Neural progenitor cell (in vitro differentiated cells): ENCODE measurements at regions not wholly inside any gene's neighbourhood (a gene's known extent, or its start where the extent isn't known, plus 50 kb on each side); places are given as distances from the start of the nearest gene placed in this dataset.

Source experiments
- CTCF ChIP-seq: fragments of 200-600 bp; sonication (generic); IDR thresholded peaks from 2 replicates; pipeline ENCODE4 v1.5.1; 2017; ENCODE audit warnings: antibody characterized with exemption, mild to moderate bottlenecking
- EZH2 ChIP-seq: fragments of 200-600 bp; sonication (generic); IDR thresholded peaks from 2 replicates; pipeline ENCODE4 v1.6.1; 2017; ENCODE audit warnings: antibody characterized with exemption, mild to moderate bottlenecking, moderate library complexity

DNA sequence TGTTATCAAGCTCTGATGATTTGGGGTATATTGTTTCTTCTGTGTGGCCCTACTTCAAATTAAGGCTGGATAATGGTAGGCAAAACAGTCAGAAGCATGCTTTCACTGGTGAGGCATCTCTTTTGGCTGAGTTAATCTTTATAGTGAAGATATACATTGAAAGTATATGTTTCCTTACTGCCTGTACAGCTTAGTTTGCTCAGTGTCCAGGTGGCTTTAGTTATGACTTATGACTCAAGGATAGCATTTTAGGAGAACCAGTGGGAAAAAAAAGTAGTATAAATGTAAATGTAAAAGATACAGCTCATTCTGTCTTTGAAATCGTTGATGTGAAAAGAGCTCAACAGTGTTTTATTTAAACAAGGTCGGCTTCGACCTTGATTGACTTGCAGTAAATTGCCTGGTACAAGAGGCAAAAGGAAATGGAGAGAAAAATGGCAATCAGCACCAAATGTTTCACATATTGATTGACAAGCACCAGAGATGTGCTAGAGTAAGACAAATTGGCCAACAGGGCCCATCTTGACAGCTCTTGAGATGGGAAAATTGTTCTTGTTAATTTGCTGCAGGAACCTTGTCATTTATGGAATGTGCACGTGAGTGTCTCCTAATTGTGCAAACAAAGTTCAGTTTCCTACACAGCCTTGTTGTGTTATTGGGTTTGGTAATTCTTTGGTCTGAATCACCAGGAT is 447.4 kb upstream of the WWC1 start:
- TF ChIP-seq CTCF = no peak
- no peak for TF ChIP-seq EZH2
